ENCODE measurements at regions not wholly inside any gene's neighbourhood (a gene's known extent, or its start where the extent isn't known, plus 50 kb on each side); places are given as distances from the start of the nearest gene placed in this dataset.

GRCh38 chrY:8381425-8381824, 955.8 kb upstream of the TSPY4 start:
- no peak overlapping the region for H3K4me3 ChIP-seq
- TF ChIP-seq POLR2A (IDR thresholded peaks at IDR 0.05): no peak
- TF ChIP-seq POLR2AphosphoS5 (IDR thresholded peaks at IDR 0.05): no peak
- no peak for TF ChIP-seq CTCF (IDR thresholded peaks at IDR 0.05)
- DNase-seq (ENCODE audit: low spot score in 2 of 2): no peak
- no peak overlapping the region for H3K27ac ChIP-seq
- intact Hi-C loops (cut with DNase I; ENCODE audit: low total_unique reads): no loop called here
- no peaks in the 10 kb centered on the region for H3K27me3 ChIP-seq
- H3K4me1 ChIP-seq: no peaks in the 10 kb centered on the region
- H3K9me3 ChIP-seq: no peaks in the 10 kb centered on the region
- no peaks in the 10 kb centered on the region for H3K36me3 ChIP-seq

- no peak for DNase-seq (ENCODE audit: low spot score in 2 of 2)
- Histone ChIP-seq H3K27me3 (no peaks in the 10 kb centered on the region), H3K9me3 (no peaks in the 10 kb centered on the region), H3K27ac (no peak overlapping the region), H3K36me3 (no peaks in the 10 kb centered on the region), H3K4me1 (no peaks in the 10 kb centered on the region), H3K4me3 (no peak overlapping the region)
- TF ChIP-seq POLR2AphosphoS5 (IDR thresholded peaks at IDR 0.05): no peak
- intact Hi-C loops (cut with DNase I; ENCODE audit: low total_unique reads): no loop called here
These were observed 951.2 kb upstream of the TSPY4 start for GRCh38 chrY:8386053-8386452.

- no peak overlapping the region for H3K27ac ChIP-seq
- TF ChIP-seq POLR2AphosphoS5 (IDR thresholded peaks at IDR 0.05) (no peak), CTCF (IDR thresholded peaks at IDR 0.05) (no peak), POLR2A (IDR thresholded peaks at IDR 0.05) (no peak)
- H3K36me3 ChIP-seq: no peaks in the 10 kb centered on the region
- H3K4me1 ChIP-seq: no peaks in the 10 kb centered on the region
- intact Hi-C loops (cut with DNase I; ENCODE audit: low total_unique reads): no loop called here
- no peak overlapping the region for H3K4me3 ChIP-seq
- H3K9me3 ChIP-seq: no peaks in the 10 kb centered on the region
- H3K27me3 ChIP-seq: no peaks in the 10 kb centered on the region
- DNase-seq (ENCODE audit: low spot score in 2 of 2): no peak
These were observed 948.8 kb upstream of the TSPY4 start for GRCh38 chrY:8388512-8388911.

- Histone ChIP-seq H3K9me3 (no peaks in the 10 kb centered on the region), H3K27ac (no peak overlapping the region), H3K4me3 (no peak overlapping the region), H3K36me3 (no peaks in the 10 kb centered on the region), H3K27me3 (no peaks in the 10 kb centered on the region), H3K4me1 (no peaks in the 10 kb centered on the region)
- TF ChIP-seq POLR2AphosphoS5 (IDR thresholded peaks at IDR 0.05) (no peak), POLR2A (IDR thresholded peaks at IDR 0.05) (no peak), CTCF (IDR thresholded peaks at IDR 0.05) (no peak)
- DNase-seq (ENCODE audit: low spot score in 2 of 2): no peak
- intact Hi-C loops (cut with DNase I; ENCODE audit: low total_unique reads): no loop called here
These were observed 947.0 kb upstream of the TSPY4 start for GRCh38 chrY:8390310-8390709.

- TF ChIP-seq POLR2AphosphoS5 (IDR thresholded peaks at IDR 0.05): no peak
- no peak for TF ChIP-seq CTCF (IDR thresholded peaks at IDR 0.05)
- no peak for TF ChIP-seq POLR2A (IDR thresholded peaks at IDR 0.05)
- intact Hi-C loops (cut with DNase I; ENCODE audit: low total_unique reads): no loop called here
- no peaks in the 10 kb centered on the region for H3K9me3 ChIP-seq
These were observed 944.0 kb upstream of the TSPY4 start for GRCh38 chrY:8393246-8393645.

GRCh38 chrY:8422906-8423305, 914.4 kb upstream of the TSPY4 start:
- TF ChIP-seq POLR2A (IDR thresholded peaks at IDR 0.05) (no peak), POLR2AphosphoS5 (IDR thresholded peaks at IDR 0.05) (no peak), CTCF (IDR thresholded peaks at IDR 0.05) (no peak)
- intact Hi-C loops (cut with DNase I; ENCODE audit: low total_unique reads): no loop called here
- H3K4me3 ChIP-seq: no peak overlapping the region

More at GRCh38 chrY:8393246-8393645, 944.0 kb upstream of the TSPY4 start:
- Histone ChIP-seq H3K36me3 (no peaks in the 10 kb centered on the region), H3K4me1 (no peaks in the 10 kb centered on the region), H3K27me3 (no peaks in the 10 kb centered on the region), H3K27ac (no peak overlapping the region), H3K4me3 (no peak overlapping the region)
- no peak for DNase-seq (ENCODE audit: low spot score in 2 of 2)

More at GRCh38 chrY:8422906-8423305, 914.4 kb upstream of the TSPY4 start:
- Histone ChIP-seq H3K36me3 (no peaks in the 10 kb centered on the region), H3K9me3 (no peaks in the 10 kb centered on the region), H3K4me1 (no peaks in the 10 kb centered on the region), H3K27ac (no peak overlapping the region), H3K27me3 (no peaks in the 10 kb centered on the region)
- no peak for DNase-seq (ENCODE audit: low spot score in 2 of 2)

Measured in breast epithelium (tissue), 4 donors.